ENCODE measurements at regions not wholly inside any gene's neighbourhood (a gene's known extent, or its start where the extent isn't known, plus 50 kb on each side); places are given as distances from the start of the nearest gene placed in this dataset.

- Histone ChIP-seq H3K9me3 (ENCODE audit: control insufficient read depth, insufficient read depth, low read length) (peaks cover 26% of the 10 kb centered on the region), H2AFZ (replicated peaks; ENCODE audit: low read length, poor library complexity) (no peak overlapping the region), H3K56ac (ENCODE audit: extremely low read depth, insufficient read depth, low read length) (no peak overlapping the region), H3K9me1 (ENCODE audit: insufficient read depth, low read length) (no peaks in the 10 kb centered on the region), H2BK120ac (ENCODE audit: low read depth, low read length) (no peak overlapping the region), H2BK15ac (ENCODE audit: low read depth, low read length) (no peak overlapping the region), H4K8ac (ENCODE audit: low read depth in 2 of 2, low read length in 2 of 2) (no peak overlapping the region), H2AK5ac (ENCODE audit: low read depth, low read length) (no peak overlapping the region), H4K20me1 (ENCODE audit: insufficient read depth, low read length) (no peaks in the 10 kb centered on the region), H3K23ac (ENCODE audit: low read depth, low read length) (no peak overlapping the region), H3K18ac (ENCODE audit: low read depth, low read length) (no peak overlapping the region), H3K4me2 (ENCODE audit: low read depth, low read length) (no peak overlapping the region), H3K14ac (replicated peaks; ENCODE audit: low read depth, low read length) (no peak overlapping the region), H3K27ac (ENCODE audit: insufficient read depth, low read length) (no peak overlapping the region), H3K27me3 (ENCODE audit: control insufficient read depth, insufficient read depth, low read length) (no peaks in the 10 kb centered on the region), H3K4ac (ENCODE audit: low read depth, low read length) (no peak overlapping the region), H2BK5ac (ENCODE audit: low read depth, low read length, poor library complexity, severe bottlenecking) (no peak overlapping the region), H3K4me3 (ENCODE audit: insufficient read depth, low read depth, low read length) (no peak overlapping the region), H3K36me3 (ENCODE audit: control insufficient read depth, insufficient read depth, low read length) (no peaks in the 10 kb centered on the region), H3K9ac (ENCODE audit: low read depth, low read length) (no peak overlapping the region), H3K4me1 (ENCODE audit: control insufficient read depth, insufficient read depth, low read length) (no peaks in the 10 kb centered on the region), H2AK9ac (replicated peaks; ENCODE audit: low read depth, low read length, poor library complexity) (no peak overlapping the region), H2BK20ac (ENCODE audit: low read depth, low read length) (no peak overlapping the region), H4K91ac (ENCODE audit: insufficient read depth, low read depth, low read length) (no peak overlapping the region), H4K5ac (ENCODE audit: low read depth, low read length) (no peak overlapping the region), H3K79me1 (ENCODE audit: low read depth in 1 of 2, low read length in 2 of 2) (no peaks in the 10 kb centered on the region)
- no CpG with 5 or more reads among the region's 12 CpGs for WGBS, 2 experiments (ENCODE audit: extremely low coverage in 2 of 2, insufficient read length in 1 of 2)
- CTCF ChIA-PET = no interaction called here
- in situ Hi-C loops (cut with MboI; ENCODE audit: low sequenced_read_pairs) = no loop called here
- POLR2A ChIA-PET (ENCODE audit: unreplicated experiment) = no interaction called here
- no peak for TF ChIP-seq ELK1 (IDR thresholded peaks at IDR 0.05; ENCODE audit: borderline replicate concordance, low read depth, low read length)
- no peak for TF ChIP-seq MAFK (IDR thresholded peaks at IDR 0.05; ENCODE audit: low read depth, low read length)
- TF ChIP-seq RCOR1 (IDR thresholded peaks at IDR 0.05; ENCODE audit: insufficient replicate concordance, low read length) = no peak
- no peak for TF ChIP-seq BHLHE40 (IDR thresholded peaks at IDR 0.05; ENCODE audit: low read depth, low read length)
- TF ChIP-seq MAZ (IDR thresholded peaks at IDR 0.05; ENCODE audit: borderline replicate concordance, low read depth, low read length) = no peak
- TF ChIP-seq FOS (IDR thresholded peaks at IDR 0.05; ENCODE audit: low read depth, low read length) = no peak
- no peak for TF ChIP-seq SMC3 (IDR thresholded peaks at IDR 0.05; ENCODE audit: low read depth, low read length)
- no peak for TF ChIP-seq CTCF (conservative IDR thresholded peaks at IDR 0.05; ENCODE audit: low read depth, low read length)
- no peak for TF ChIP-seq RAD21 (IDR thresholded peaks at IDR 0.05; ENCODE audit: low read length)
- no peak for TF ChIP-seq MXI1 (IDR thresholded peaks at IDR 0.05; ENCODE audit: borderline replicate concordance, low read depth, low read length)
- TF ChIP-seq USF2 (IDR thresholded peaks at IDR 0.05; ENCODE audit: low read depth, low read length) = no peak
- no peak for TF ChIP-seq CHD1 (IDR thresholded peaks at IDR 0.05; ENCODE audit: low read depth, low read length)
- DNase-seq (no peak), ATAC-seq (ENCODE audit: low read depth) (no peak)
- intact Hi-C loops (cut with micrococcal nuclease) = no loop called here
- no TSS peak for BruUV-seq (replicated peaks)
- dilution Hi-C loops (cut with HindIII; ENCODE audit: low sequenced_read_pairs, unreplicated experiment) = no loop called here
Measured at GRCh38 chr22:49062802-49063544, 764.7 kb downstream of the BRD1 start.

All from IMR-90 (cell line).